GM12872 (cell line): ENCODE measurements at regions not wholly inside any gene's neighbourhood (a gene's known extent, or its start where the extent isn't known, plus 50 kb on each side); places are given as distances from the start of the nearest gene placed in this dataset.

ENCODE experiments used
- CTCF ChIP-seq: IDR thresholded peaks from 3 replicates; pipeline ENCODE4 v1.5.1; 2011; ENCODE audit warnings: low read depth, mild to moderate bottlenecking, low read length, moderate library complexity; ENCODE audit not compliant: insufficient read depth

GRCh38 chr2:12861344-12861930 is 144.7 kb downstream of the TRIB2 start:
- no peak for TF ChIP-seq CTCF

GRCh38 chr2:12862541-12862940 is 145.8 kb downstream of the TRIB2 start:
- TF ChIP-seq CTCF = no peak

DNA sequence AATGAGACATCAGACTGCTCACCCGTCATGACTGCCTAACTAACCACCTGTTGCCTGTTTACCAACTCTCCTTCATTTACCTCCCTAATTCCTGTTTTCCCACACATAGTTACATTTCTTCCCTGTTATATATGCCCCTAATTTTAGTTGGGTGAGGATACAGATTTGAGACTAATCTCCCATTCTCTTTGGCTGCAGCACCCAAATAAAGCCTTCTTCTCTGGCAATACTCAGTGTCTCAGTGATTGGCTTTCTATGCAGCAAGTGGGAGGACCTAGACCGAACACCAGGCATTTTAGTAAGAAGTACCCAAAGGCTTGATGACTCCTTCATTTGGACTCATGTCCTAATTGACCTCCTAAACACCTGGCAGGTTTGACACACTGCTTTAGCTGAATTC is 147.2 kb downstream of the TRIB2 start:
- TF ChIP-seq CTCF = no peak

- TF ChIP-seq CTCF = no peak
Observed at GRCh38 chr2:12867631-12868287, 151.0 kb downstream of the TRIB2 start.

DNA sequence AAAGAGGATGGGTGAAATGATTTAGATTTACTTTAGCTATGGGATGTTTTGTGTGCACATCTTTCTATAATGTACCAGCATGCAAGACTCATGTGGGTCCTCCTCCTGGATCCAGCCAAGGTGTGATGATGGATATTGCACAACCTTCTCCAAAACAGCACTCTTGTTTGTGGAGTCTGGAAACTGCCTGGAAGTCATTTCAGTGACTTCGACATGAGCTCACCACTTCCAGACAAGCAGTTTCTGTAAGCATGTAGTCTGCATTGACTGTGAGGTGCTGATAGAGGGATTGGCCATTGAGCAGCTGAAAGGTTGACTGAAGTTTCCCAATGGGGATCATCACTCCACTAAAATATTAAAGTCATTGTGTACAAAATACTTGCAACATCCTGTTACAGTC is 154.0 kb downstream of the TRIB2 start:
- no peak for TF ChIP-seq CTCF

DNA sequence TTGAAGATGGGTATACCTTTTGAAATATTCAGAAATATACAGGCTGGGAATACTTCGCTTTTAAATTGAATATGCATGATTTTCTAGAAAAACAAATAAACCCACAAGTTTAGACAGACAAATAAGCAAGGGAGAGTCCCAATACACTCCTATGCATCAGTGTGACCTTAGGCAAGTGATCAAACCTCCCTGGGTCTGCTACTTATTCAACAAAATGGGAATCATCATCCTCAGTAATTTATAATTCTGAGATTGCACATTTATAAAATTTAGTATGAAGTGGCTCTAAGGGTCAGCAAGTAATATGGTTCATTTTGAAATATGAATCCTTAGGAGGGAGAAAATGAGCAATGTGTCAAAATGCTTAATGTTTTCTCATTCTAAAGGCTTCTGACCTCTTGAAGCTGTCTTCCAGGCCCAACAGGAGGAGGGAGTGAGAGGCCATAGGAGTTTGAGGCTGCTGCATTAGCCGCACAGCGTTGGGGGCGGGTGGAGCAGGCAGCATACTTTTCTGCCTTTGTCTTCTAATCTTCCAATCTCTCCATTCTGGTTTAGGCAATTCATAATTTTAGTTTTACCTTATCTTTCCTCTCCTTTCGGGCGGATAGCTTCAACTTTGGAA is 155.1 kb downstream of the TRIB2 start:
- no peak for TF ChIP-seq CTCF

- TF ChIP-seq CTCF = no peak
Observed at GRCh38 chr2:12877761-12878160, 161.0 kb downstream of the TRIB2 start.
